HL-60 (cell line): ENCODE measurements at regions not wholly inside any gene's neighbourhood (a gene's known extent, or its start where the extent isn't known, plus 50 kb on each side); places are given as distances from the start of the nearest gene placed in this dataset.

ENCODE experiments used
- DNase-seq, 2 experiments: peaks; one replicate each; pipeline ENCODE4 v3.0.0-alpha.2; 2010 to 2020; ENCODE audit warnings: low read depth in 1 of 2, low spot score in 1 of 2
- H3K27ac ChIP-seq: fragments of 250-450 bp; sonication (Bioruptor Pico); replicated peaks from 2 replicates; pipeline ENCODE4 v1.5.1; 2020; ENCODE audit warnings: mild to moderate bottlenecking, moderate library complexity
- H3K27me3 ChIP-seq: fragments of 250-450 bp; sonication (Bioruptor Pico); 2 replicates; pipeline ENCODE4 v1.5.1; 2021; ENCODE audit warnings: mild to moderate bottlenecking, moderate library complexity; ENCODE audit not compliant: insufficient read depth, poor library complexity, severe bottlenecking
- H3K4me3 ChIP-seq: replicated peaks from 2 replicates; pipeline ENCODE4 v1.5.1; 2011; ENCODE audit warnings: mild to moderate bottlenecking, control low read depth, low read length; ENCODE audit not compliant: insufficient read depth
- CTCF ChIP-seq: IDR thresholded peaks from one replicate; pipeline ENCODE4 v1.5.1; 2011; ENCODE audit warnings: low read length, control low read depth, inconsistent platforms; ENCODE audit not compliant: insufficient read depth
- GABPA ChIP-seq: IDR thresholded peaks from 2 replicates; pipeline ENCODE4 v1.6.1; 2012; ENCODE audit warnings: low read depth
- POLR2AphosphoS5 ChIP-seq: IDR thresholded peaks from 2 replicates; pipeline ENCODE4 v1.6.1; 2012; ENCODE audit warnings: low read depth
- REST ChIP-seq: IDR thresholded peaks from 2 replicates; pipeline ENCODE4 v1.6.1; 2012; ENCODE audit warnings: low read depth; ENCODE audit not compliant: insufficient replicate concordance
- SPI1 ChIP-seq: IDR thresholded peaks from 2 replicates; pipeline ENCODE4 v1.6.1; 2012; ENCODE audit warnings: low read depth, mild to moderate bottlenecking, borderline replicate concordance

DNA sequence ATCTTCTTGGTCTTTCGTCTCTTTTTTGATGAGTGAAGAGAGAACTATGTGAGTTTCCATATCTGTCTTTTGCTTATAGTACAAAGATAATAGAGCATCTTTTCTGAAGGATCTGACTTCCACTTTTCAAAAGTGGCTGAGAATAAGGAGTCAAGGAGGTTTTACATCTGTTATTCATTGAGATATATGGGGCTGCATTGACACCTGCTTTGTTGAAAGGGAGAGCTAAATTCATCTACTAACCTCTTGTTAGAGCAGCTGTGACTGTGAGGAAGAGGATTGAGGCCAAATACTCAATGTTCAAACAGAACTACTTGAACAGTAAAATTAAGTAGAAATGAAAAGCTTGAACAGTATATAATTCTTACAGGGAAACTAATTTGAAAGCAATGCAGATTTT is 130.2 kb upstream of the ATP2B1 start:
- TF ChIP-seq CTCF (no peak), SPI1 (no peak), POLR2AphosphoS5 (no peak), REST (no peak), GABPA (no peak)
- no peak overlapping the region for H3K4me3 ChIP-seq
- no peak overlapping the region for H3K27ac ChIP-seq

DNA sequence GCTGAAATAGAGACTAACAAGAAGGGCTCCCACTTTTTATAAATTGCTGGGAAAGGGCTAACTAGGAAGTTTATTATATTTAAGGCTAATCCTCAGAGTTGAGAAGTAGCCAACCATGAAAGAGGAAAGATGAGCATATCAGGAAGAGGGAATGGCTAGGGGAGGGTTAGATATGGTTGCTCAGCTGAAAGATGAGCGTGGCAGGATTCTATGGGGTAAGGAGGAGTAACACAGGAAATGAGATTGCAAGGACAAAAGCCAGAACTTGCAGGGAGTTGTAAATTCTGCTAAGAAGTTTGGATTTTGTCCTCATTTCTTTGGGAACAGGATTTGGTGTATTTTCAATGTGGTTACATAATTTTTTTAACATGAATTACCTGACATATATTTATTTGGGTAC is 127.4 kb upstream of the ATP2B1 start:
- no peaks in the 10 kb centered on the region for H3K27me3 ChIP-seq
- no peak overlapping the region for H3K27ac ChIP-seq
- TF ChIP-seq POLR2AphosphoS5 (no peak), CTCF (no peak), GABPA (no peak), SPI1 (no peak), REST (no peak)
- no peak overlapping the region for H3K4me3 ChIP-seq
- DNase-seq: no peak

More for the DNA sequence above, 130.2 kb upstream of the ATP2B1 start:
- no peak for DNase-seq
- no peaks in the 10 kb centered on the region for H3K27me3 ChIP-seq

GRCh38 chr12:89834676-89835075 is 126.0 kb upstream of the ATP2B1 start:
- DNase-seq: no peak
- no peak overlapping the region for H3K27ac ChIP-seq
- TF ChIP-seq SPI1 (no peak), GABPA (no peak), REST (no peak), POLR2AphosphoS5 (no peak), CTCF (no peak)
- H3K4me3 ChIP-seq: no peak overlapping the region
- H3K27me3 ChIP-seq: no peaks in the 10 kb centered on the region
